ENCODE measurements at regions not wholly inside any gene's neighbourhood (a gene's known extent, or its start where the extent isn't known, plus 50 kb on each side); places are given as distances from the start of the nearest gene placed in this dataset.

DNA sequence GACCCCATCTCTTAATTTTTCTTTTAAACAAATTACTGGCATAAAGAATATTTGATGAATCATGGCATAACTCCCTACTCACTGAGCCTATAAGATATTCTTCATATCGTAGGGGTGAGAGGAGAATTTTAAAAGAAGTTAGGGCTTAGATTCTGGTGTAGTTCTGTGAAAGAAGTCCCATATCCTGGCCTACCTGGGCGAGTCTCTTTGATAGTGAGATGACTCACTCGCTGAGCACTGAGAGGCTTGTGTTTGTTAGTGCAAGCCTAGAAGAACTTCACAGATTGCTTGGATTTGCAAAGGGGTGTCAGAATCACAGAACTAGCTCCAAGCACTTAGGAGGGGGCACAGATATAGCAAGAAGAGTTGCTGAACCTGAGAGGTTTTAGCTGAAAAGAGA, 133.8 kb upstream of the TMC3 start:
- DNase-seq = no peak

DNA sequence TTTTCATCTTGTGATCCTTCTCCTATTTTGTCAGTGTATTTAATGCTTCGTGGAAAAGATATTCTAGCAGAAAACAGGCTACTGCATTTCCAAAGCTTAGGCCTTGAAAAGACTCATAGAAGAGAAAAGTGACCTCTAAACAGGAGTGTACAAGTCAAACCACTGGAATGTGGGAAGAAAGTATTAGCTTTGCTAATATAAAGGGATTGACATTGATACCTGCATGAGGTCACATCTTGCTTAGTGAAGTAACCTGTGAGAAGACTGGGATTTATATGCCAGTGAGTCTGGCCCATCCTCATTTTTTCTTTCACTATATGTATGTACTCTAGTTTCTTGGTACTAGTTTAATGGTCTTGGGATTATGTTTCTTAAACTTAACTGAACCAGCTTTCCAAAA, 132.9 kb upstream of the TMC3 start:
- DNase-seq = no peak

DNA sequence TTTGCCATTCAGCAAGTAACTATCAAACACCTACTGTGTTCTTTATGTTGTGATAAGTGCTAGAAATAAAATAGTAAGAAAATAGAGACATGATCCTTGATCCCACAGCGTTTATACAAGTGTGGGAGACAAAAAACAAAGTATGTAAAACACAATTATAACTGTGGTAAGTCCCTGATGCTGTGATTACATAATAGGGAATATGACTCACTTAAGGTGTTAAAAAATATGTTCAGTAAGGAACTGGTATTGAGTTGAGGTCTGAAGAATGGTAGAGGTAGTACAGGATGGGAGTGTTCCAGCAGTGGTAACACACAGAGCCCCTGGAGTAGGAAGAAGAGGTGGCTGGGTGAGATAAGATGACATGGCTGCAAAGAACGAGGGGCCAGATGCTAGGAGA, 132.1 kb upstream of the TMC3 start:
- DNase-seq = no peak

DNA sequence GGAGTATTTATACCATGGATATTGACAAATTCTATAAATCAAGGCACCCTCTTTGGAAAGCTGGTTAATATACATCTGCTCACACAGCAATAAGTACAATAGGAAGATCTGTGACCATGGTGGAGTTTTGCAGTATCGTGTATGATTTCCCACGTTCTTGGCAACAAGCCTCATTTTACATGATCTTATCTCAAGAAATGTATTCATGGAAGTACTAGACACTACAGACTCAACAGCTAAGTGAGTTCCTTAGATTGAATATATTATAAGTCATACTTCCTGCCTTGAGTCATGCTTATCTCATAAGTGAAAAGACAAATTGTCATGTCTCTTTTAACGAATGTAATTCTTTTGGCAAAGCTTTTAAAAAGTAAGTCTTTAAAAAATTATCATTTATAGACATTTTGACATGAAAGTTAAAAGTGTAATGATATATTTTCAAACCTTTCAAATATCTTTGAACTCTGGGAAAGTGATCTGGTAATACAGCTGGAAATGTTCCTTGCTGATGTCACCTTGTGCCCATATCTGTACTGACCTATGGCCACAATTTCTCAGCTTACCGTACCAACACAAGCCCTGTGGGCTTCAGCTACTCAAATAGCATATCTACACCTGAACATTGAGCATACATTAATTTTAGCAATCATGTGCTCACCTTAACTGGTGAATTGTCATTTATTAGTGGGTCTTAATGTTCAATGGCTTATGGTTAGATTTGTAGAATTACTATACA, 130.3 kb upstream of the TMC3 start:
- no peak for DNase-seq

DNA sequence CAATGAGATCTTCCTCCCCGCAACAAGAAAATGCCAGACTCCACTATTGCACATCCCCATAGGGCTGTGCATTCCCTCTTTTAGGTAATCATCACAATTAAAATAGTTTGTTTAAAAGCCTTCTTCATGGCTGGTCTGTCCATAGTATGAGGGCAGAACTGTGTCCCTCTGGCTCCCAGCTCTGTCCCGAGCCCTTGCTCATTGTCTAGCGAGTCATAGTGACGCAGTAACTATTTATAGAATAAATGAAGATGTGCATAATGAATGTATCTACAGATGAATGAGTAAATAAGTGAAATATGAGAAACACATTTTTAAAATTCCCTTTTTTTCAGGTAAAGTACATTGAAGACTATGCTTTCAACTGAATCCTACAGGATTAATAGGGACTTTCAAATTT, 128.4 kb upstream of the TMC3 start:
- no peak for DNase-seq

DNA sequence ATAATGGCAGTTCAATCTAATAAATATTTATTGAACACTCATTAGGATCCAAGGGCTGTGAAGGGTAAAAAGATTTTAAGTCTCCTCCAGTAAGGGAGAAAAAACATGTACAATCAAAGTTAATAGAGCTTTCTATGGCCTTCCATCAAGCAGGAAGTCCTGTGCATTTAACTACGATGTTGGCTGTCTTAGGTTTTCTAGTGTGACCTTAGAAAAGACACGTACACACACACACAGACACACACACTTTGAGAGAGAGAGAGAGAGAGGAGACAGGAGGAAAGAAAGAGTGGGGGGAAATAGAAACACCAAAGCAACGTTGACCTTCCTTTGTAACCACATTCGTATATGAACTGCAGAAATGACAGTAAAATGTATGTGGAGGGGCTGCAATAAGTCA, 126.1 kb upstream of the TMC3 start:
- DNase-seq = no peak

DNA sequence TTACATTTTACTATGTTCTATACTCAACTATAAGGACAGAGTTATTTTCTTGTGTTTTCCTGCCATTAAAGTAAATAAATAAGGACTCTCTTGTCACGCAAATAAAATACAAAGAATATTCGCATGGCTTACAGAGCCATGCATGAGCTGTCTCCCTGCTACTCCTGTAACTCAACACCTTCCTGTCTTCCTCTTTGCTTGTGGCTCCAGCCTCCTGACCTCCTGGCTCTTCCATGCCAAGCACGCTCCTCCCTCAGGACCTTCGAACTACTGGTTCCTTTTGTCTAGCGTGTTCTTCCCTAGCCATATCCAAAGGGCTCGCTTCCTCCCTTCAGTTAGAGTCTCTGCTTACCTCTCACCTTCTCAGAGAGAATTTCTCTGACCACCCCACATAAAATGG, 124.3 kb upstream of the TMC3 start:
- DNase-seq = no peak

DNA sequence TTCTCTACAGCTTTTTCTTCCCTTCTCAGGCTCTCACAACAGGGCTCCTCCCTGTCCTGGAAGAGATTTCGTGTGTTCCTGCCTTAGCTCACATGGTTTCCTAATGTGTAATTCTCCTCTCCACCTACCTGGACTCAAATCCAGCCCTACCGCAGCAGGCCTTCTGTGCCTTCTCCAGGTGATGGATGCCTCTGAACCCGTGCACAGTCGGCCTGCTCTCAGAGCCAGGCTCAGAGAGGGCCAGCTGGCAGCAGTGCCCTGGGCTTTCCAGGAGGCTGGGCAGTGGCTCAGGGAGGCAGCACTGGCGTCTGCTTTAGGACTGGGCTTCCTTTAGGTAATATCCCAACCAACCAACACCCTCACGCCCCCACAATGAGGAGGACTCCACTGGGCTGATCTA, 123.2 kb upstream of the TMC3 start:
- DNase-seq = no peak

DNA sequence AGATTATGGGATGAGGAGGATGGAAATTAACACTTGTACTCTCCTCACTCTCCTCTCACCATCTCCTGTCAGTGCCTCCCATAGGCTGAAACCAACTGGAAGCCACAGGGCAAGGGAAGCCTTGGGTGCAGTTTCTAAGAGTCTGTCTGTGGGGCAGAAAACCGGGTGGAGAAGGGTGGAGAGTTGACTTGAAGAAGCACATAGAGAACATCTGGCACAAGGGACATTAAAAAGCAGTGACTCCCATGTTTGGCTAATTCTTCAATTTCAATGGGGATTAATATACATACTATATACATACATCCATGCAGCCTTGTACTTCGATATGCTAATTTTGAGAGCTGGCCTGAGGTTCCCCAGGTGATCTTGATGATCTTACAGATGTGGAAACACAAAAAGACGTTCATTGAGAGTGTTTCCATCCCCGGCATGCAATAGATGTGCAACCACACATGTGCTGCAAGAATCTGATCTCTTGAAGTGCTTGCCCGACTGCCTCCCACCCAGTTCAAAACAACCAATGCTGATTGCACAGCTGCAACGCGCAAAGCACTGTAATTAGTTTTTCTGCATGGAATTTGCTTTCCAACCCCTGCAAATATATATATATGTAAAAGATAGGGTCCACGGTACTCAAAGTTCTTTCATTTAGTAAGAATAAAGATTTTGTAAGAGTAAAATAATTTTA, 121.9 kb upstream of the TMC3 start:
- DNase-seq = no peak

DNA sequence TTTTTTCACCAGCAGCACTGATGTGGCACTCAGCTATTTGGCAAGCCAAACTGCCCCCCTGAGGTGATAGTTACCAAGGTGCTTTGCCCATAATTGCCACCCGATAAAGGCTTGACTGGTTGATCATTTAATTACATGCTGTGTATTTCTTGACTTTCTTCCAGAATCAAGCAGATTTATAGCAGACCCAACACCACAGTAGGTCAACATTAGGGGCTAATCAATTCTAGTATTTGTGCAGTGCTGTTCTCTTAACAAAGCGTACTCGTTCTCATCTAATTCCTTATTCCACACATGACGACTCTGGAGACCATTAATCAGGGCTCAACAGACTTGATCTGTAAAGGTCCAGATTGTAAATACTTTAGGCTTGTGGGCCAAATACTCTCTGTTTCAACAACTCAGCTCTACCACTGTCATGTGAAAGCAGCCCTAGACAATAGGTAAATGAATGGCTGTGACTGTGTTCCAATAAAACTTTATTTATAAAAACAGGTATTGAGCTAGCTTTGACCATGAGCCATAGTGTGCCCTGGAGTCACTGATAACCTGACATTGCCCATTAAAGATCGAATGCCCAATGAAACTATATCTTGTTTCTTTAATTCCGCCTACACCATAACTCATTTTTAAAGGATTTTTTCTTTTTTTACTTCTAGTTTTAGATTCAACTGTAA, 119.1 kb upstream of the TMC3 start:
- peak in 2 of 3 experiments; percentile 57 to 81 for DNase-seq

DNA sequence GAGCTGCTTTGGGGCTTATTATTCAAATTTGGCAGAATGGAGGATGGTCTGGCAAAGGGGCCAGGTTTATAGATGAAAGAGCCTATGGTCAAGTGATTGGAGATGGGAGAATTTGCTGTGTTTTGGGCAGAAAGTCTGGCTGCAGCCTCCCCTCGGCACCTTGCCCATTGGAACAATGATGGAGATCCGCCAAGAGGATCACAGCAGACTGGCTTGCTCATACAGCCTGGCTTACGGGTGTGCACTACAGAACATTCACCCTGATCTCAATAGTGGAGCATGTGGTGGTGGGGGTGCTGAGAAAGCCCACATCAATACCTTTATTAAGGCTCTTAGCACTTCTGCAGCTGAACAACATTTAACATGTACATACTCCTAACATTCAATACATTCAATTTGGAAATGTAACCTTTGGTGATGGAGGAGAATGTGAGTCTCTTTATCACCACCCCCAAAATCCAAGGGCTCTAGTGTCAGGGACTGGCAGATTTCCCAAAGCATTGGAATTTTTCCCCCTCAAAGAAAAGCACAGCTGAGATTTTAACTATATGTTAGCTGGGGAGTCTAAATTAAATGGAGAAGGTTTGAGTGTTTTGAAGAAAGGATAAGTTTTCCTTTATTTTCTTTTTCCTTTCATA, 118.4 kb upstream of the TMC3 start:
- peak in 1 of 3 experiments; percentile 50 for DNase-seq

DNA sequence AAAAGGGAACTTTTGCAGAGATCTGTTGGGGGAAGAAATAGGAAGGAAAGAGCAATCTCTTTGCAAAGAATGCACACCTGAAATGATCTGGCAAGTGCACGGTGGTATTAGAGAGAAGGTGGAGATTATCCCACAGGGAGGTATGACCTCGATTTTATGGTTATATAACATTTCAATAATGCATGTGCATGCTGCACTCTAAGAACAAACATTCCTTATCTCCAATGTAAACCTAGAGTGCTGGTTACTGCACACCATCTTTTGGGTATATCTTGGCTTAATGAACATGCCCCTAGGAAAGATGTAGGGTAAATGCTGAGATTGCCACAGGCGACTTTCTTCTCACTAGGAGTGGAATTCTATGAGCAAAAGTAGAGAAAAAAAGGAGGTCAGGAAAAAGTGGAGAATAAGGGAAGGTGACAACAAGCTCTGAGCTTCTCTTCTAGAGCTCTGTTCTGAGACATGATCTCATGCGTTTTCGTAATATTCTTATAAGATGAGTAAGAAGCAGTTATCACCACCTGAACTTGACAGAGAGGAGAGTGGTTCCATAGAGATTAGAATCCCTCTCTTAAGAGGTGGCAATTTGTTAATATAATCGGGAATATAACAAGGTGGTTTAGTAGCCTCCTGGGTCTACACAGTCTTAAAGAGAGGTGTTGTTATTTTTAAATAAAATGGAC, 117.5 kb upstream of the TMC3 start:
- DNase-seq = no peak

DNA sequence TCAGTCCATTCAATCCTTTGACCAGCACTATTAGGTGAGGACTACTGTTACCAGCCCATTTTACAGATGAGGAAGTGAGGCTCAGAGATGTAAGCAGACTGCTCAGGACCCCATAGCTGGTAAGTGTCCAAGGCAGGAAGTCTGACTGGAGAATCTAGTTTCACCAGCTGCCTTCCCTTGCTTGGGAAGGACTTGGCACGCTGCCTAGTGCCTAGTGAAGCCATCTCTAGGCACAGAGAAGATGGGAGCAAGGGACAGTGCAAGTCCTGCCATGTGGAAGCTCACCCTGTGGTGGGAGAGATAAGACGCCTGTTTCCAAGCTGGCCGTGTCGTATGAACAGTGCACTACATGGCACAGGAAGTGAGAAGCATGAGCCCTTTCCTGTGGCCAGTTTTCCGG, 111.8 kb upstream of the TMC3 start:
- DNase-seq = no peak

DNA sequence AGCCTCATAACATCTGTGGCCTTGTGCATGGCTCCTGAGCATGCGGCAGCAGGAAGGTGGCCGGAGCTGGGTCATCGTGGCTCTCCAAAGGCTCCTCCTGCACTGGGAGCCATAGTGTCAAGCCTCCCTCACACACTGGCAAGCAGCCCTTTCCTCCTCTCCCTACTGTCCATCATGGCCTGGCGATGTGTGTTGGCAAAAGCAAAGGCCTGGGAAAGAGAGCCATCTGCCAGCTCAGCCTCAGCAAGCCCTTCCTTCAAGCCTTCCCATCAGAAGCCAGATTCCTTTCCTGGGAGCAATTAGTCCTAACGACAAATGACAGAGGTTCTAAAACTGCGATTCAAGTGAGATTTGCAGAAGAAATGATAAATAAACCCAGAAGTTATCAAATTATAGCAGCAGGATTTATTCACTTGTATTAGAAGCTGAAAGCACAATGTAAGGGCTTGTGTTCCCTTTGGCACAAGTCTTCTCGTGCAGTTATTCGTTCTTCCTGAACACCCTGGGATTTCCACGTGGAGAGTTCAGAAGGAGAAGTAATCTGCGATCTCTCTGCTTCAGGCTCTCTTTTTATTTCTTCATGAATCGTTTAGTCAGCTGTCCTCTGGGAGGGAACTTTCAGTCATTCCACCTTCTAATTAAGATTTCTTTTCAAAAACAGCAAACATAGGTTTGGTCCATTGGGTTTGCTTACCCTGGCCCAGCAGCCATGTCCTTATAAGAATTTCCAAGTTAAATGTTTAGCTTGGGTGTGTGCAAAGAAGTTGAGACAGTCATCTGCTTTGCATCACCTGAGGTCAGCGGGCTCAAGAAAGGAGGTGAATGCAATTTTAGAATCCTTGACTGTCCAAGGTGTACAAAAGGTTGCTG, 110.3 kb upstream of the TMC3 start:
- no peak for DNase-seq

DNA sequence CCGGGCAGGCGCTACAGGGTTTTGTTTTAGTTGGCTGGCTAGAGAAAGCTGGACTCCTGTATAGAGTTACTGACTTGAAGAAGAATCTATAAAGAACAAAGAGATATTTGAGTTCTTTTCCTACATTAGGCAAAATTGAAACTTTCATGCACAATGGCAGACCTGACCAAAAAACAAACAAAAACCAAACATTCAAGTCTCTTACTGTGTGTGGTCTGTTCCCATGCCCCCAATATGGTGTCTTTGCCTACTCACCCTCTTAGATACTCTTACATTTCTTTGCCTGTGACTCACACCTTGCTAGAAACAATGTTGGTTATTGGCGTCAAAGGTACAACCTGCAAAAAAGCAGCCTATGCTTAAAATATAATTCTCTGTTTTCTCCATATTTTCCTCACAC, 109.5 kb upstream of the TMC3 start:
- no peak for DNase-seq

DNA sequence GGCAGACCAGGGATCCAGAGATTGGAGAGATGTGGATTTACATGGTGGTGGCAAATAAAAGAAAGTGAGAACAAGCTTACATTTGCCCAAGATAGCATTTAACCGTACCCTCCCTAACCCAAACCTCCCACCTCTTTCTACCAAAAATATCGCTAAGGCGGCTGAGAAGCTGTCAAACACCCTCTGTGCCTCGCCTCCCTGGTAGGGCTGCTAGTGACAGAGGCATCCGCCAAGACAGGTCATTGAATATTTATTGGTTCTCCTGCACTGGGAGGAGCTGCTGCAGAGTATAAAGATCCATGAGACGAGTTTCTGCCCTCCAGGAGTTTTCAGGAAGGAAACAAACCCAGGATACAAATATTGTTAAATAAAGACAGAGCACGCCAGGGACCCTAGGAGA, 107.3 kb upstream of the TMC3 start:
- no peak for DNase-seq

DNA sequence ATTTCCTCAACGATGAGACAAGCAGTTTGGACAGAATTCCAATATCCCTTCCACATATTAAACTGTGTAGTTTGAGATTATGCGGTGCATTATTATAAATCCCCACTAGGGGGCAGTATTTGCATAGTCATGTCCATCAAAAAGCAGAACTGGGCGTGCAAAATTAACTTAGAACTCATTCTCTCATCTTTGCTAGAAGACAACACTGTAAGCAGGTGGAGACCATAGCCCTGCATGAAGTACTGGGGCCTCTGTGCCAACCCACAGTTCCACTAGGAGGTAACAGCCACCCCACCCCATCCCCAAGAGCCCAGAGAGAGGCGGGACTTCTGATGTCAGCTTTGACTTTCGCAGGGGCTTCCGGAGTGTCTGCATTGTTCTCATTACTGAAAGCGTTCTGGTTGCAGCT, 106.6 kb upstream of the TMC3 start:
- DNase-seq = peak; percentile 48 to 90 (median 68)

DNA sequence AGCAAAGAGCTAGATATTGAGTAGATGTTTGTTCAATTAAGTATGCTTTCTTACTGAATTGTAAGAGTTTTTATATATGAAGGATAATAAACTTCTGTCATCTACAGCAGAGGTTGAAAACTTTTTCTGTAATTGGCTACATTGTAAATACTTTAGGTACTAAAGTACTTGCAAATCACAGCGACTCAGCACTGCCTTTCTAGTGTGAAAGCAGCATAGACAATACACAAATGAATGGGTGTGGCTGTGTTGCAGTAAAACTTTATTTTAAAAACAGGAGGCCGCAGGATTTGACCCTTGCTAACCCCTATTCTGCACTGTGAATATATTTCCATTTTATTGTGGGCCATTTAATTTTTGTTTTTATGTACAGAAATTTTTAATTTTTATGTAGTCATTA, 104.3 kb upstream of the TMC3 start:
- no peak for DNase-seq

DNA sequence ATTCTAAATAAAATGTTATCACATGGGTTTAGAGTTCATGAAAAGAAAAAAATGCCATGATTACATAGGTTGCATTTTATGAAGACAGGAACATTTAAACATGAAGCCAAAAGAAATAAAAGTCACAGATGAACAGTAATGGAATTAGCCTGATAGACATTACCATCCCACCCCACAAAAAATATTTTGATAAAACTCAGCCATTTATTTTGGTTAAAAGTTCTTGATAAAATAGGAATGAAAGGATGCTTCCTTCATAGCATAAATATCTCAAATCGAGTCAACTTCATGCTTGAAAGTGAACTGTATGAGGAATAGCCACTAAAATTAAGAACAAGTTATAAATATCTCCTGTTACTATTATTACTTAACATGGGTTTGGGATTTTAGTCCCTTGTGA, 101.9 kb upstream of the TMC3 start:
- no peak for DNase-seq

DNA sequence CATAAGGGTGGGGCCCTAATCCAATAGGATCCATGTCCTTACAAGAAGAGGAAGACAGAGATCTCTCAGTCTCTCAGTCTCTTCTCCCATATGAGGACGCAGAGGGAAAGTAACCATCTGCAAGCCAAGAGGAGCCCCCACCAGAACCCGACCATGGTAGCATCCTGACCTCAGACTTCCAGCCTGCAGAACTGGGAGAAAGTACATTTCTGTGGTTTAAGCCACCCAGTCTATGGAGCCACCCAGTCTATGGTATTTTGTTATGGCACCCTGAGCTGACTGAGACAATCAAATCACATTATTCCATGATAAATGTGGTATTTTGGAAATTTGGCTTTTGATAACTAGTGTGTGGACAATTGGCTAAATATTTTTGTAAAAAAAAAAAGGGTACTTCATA, 101.5 kb upstream of the TMC3 start:
- DNase-seq = no peak

DNA sequence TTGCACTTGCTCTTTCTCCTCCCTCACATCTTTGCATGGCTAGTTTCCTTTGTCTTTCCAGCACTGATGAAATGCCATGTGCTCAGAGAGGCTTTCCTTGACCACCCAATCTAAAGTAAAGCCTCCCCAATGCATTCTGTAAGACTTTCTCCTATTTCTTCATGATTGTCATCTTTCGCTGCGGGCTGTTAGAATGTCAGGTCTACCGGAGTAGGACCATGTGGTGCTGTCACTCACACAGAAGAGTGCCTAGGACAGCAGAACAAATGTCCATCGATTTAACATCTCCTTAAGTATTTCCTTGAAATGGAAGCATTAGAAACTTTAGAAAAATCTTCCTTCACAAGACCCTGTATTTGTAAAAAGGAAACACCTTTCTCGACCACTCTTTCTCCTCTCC, 99.9 kb upstream of the TMC3 start:
- DNase-seq = no peak

DNA sequence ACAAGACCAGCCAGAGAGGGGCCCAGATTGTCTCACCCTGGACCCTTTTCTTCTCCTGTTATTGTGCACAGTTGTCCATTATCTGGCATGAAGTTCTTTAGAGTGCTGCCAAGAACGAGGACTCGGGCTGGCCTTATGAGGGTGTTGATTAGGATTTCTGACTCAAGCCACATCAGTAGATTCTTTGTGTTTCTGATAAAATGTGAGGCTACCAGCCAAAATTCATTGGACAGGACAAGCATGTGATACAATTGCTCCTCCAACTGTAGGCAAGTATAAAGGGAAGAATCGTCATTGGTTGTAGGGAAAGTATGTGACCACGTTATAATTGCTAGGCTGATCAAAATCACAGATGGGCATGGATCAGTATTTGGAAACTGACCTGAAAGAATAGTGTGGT, 99.2 kb upstream of the TMC3 start:
- no peak for DNase-seq
